H9 (cell line): ENCODE measurements at regions not wholly inside any gene's neighbourhood (a gene's known extent, or its start where the extent isn't known, plus 50 kb on each side); places are given as distances from the start of the nearest gene placed in this dataset.
A peak's percentile ranks its signal among the peaks of the same experiment; 100 is the strongest.

Source experiments
- DNase-seq: peaks from one replicate; pipeline ENCODE4 v3.0.0-alpha.2; 2017
- H2AFZ ChIP-seq: one replicate; pipeline ENCODE4 v1.6.1; 2013; ENCODE audit warnings: mild to moderate bottlenecking, low read length, control low read depth, moderate library complexity
- H2AK5ac ChIP-seq: 2 replicates; pipeline ENCODE4 v1.6.1; 2013; ENCODE audit warnings: low read length, control low read depth, mixed read lengths; ENCODE audit not compliant: insufficient read length
- H2BK120ac ChIP-seq: one replicate; pipeline ENCODE4 v1.6.1; 2013; ENCODE audit warnings: low read depth, mild to moderate bottlenecking, low read length, control low read depth, inconsistent platforms; ENCODE audit not compliant: poor library complexity, severe bottlenecking
- H2BK12ac ChIP-seq: 2 replicates; pipeline ENCODE4 v1.6.1; 2013; ENCODE audit warnings: low read length, control low read depth, mixed read lengths, low read depth; ENCODE audit not compliant: insufficient read length
- H2BK15ac ChIP-seq: 2 replicates; pipeline ENCODE4 v1.6.1; 2013; ENCODE audit warnings: low read depth, low read length, control low read depth
- H2BK20ac ChIP-seq: one replicate; pipeline ENCODE4 v1.6.1; 2013; ENCODE audit warnings: low read depth, mild to moderate bottlenecking, low read length, control low read depth, inconsistent platforms; ENCODE audit not compliant: poor library complexity, severe bottlenecking
- H2BK5ac ChIP-seq: 2 replicates; pipeline ENCODE4 v1.6.1; 2013; ENCODE audit warnings: low read length, control low read depth, mixed read lengths; ENCODE audit not compliant: insufficient read length
- H3K14ac ChIP-seq: 2 replicates; pipeline ENCODE4 v1.6.1; 2013; ENCODE audit warnings: low read length, control low read depth; ENCODE audit not compliant: insufficient read depth
- H3K18ac ChIP-seq: 2 replicates; pipeline ENCODE4 v1.6.1; 2013; ENCODE audit warnings: low read depth, mild to moderate bottlenecking, mixed read lengths, low read length, control low read depth; ENCODE audit not compliant: insufficient read length
- H3K23ac ChIP-seq: 2 replicates; pipeline ENCODE4 v1.6.1; 2013; ENCODE audit warnings: low read length, control low read depth, mixed read lengths, low read depth; ENCODE audit not compliant: insufficient read length
- H3K23me2 ChIP-seq: 2 replicates; pipeline ENCODE4 v1.6.1; 2013; ENCODE audit warnings: low read depth, mild to moderate bottlenecking, mixed read lengths, low read length, control low read depth; ENCODE audit not compliant: insufficient read length, poor library complexity, severe bottlenecking
- H3K27ac ChIP-seq: 2 replicates; pipeline ENCODE4 v1.5.1; 2013; ENCODE audit warnings: low read length, control low read depth, mixed read lengths, low read depth; ENCODE audit not compliant: insufficient read length
- H3K27me3 ChIP-seq: 2 replicates; pipeline ENCODE4 v1.6.1; 2013; ENCODE audit warnings: low read length, control low read depth, inconsistent platforms; ENCODE audit not compliant: insufficient read depth
- H3K4ac ChIP-seq: 2 replicates; pipeline ENCODE4 v1.6.1; 2013; ENCODE audit warnings: low read depth, mild to moderate bottlenecking, control low read depth, inconsistent platforms, low read length, moderate library complexity
- H3K4me1 ChIP-seq: 2 replicates; pipeline ENCODE4 v1.6.1; 2013; ENCODE audit warnings: low read length, control low read depth, inconsistent platforms; ENCODE audit not compliant: insufficient read depth
- H3K4me2 ChIP-seq: 2 replicates; pipeline ENCODE4 v1.6.1; 2013; ENCODE audit warnings: low read length, control low read depth, mixed read lengths; ENCODE audit not compliant: insufficient read length, insufficient read depth
- H3K56ac ChIP-seq: 2 replicates; pipeline ENCODE4 v1.6.1; 2013; ENCODE audit warnings: low read depth, mild to moderate bottlenecking, mixed read lengths, low read length, control low read depth; ENCODE audit not compliant: insufficient read length
- H3K79me1 ChIP-seq: 2 replicates; pipeline ENCODE4 v1.6.1; 2013; ENCODE audit warnings: low read depth, mild to moderate bottlenecking, moderate library complexity, low read length, control low read depth, inconsistent platforms; ENCODE audit not compliant: insufficient read depth, poor library complexity, severe bottlenecking
- H3K79me2 ChIP-seq: 2 replicates; pipeline ENCODE4 v1.6.1; 2013; ENCODE audit warnings: low read length, control low read depth, inconsistent platforms; ENCODE audit not compliant: insufficient read depth
- H3K9ac ChIP-seq: 2 replicates; pipeline ENCODE4 v1.6.1; 2013; ENCODE audit warnings: low read length, control low read depth, mixed read lengths; ENCODE audit not compliant: insufficient read length; ENCODE audit errors: extremely low read depth
- H3K9me3 ChIP-seq: one replicate; pipeline ENCODE4 v1.6.1; 2013; ENCODE audit warnings: low read depth, low read length, inconsistent platforms; ENCODE audit not compliant: control insufficient read depth
- H3T11ph ChIP-seq: one replicate; pipeline ENCODE4 v1.6.1; 2013; ENCODE audit warnings: mild to moderate bottlenecking, low read length, control low read depth, inconsistent platforms
- H4K20me1 ChIP-seq: one replicate; pipeline ENCODE4 v1.6.1; 2013; ENCODE audit not compliant: control insufficient read depth, insufficient read length, insufficient read depth
- H4K5ac ChIP-seq: 2 replicates; pipeline ENCODE4 v1.6.1; 2013; ENCODE audit warnings: low read depth, mild to moderate bottlenecking, mixed read lengths, low read length, control low read depth; ENCODE audit not compliant: insufficient read length
- H4K8ac ChIP-seq: replicated peaks from 2 replicates; pipeline ENCODE4 v1.6.1; 2013; ENCODE audit warnings: low read length, control low read depth, mixed read lengths, low read depth; ENCODE audit not compliant: insufficient read length
- H4K91ac ChIP-seq: 2 replicates; pipeline ENCODE4 v1.6.1; 2013; ENCODE audit warnings: low read depth, mild to moderate bottlenecking, moderate library complexity, mixed read lengths, low read length, control low read depth; ENCODE audit not compliant: insufficient read length
- H3K27ac Mint-ChIP-seq, 3 experiments: 2 replicates in 2 of 3; 3 replicates in 1 of 3; pipeline ENCODE4 v1.8.0; 2020 to 2021; ENCODE audit warnings: mixed read lengths in 3 of 3, mild to moderate bottlenecking in 1 of 3, moderate library complexity in 1 of 3
- H3K27me3 Mint-ChIP-seq: 2 replicates; pipeline ENCODE4 v1.8.0; 2021; ENCODE audit warnings: low read depth, mild to moderate bottlenecking, moderate library complexity, mixed read lengths
- H3K36me3 Mint-ChIP-seq, 3 experiments: 2 replicates in 2 of 3; 3 replicates in 1 of 3; pipeline ENCODE4 v1.8.0; 2020 to 2021; ENCODE audit warnings: low read depth in 3 of 3, mixed read lengths in 3 of 3; ENCODE audit not compliant: insufficient read depth in 1 of 3
- H3K4me1 Mint-ChIP-seq, 2 experiments: 2 replicates each; pipeline ENCODE4 v1.8.0; 2020; ENCODE audit warnings: mixed read lengths in 2 of 2
- H3K4me3 Mint-ChIP-seq, 2 experiments: 2 replicates in 1 of 2; 3 replicates in 1 of 2; pipeline ENCODE4 v1.8.0; 2020 to 2021; ENCODE audit warnings: mild to moderate bottlenecking in 2 of 2, mixed read lengths in 2 of 2, moderate library complexity in 1 of 2
- H3K9me3 Mint-ChIP-seq, 2 experiments: 2 replicates in 1 of 2; 3 replicates in 1 of 2; pipeline ENCODE4 v1.8.0; 2020; ENCODE audit warnings: mild to moderate bottlenecking in 2 of 2, mixed read lengths in 2 of 2, moderate library complexity in 1 of 2
- WGBS: extraction: QIAGEN DNeasy Blood & Tissue Kit; methylation state at CpG from one replicate; pipeline ENCODE4 v1.1.7; 2013; ENCODE audit warnings: missing lambda C conversion rate, low lambda C conversion rate, mixed read lengths; ENCODE audit not compliant: insufficient read length; ENCODE audit errors: extremely low coverage; 5-methylcytosine and 5-hydroxymethylcytosine counted together
- TF ChIP-seq, protein P1 (sequence below): fragments of 200-600 bp; sonication (generic); conservative IDR thresholded peaks from 3 replicates; pipeline ENCODE4 v1.8.0; 2021; ENCODE audit warnings: antibody characterized with exemption, mild to moderate bottlenecking

GRCh38 chr11:71151561-71151960 lies 100.8 kb downstream of the SHANK2 start:
- Mint-ChIP-seq H3K9me3 (no peaks in the 10 kb centered on the region; a peak in 2 of 5 replicates), H3K27ac (no peak overlapping the region)

More at GRCh38 chr11:71151561-71151960, 100.8 kb downstream of the SHANK2 start:
- Histone ChIP-seq H2BK20ac (no peak overlapping the region), H3K79me1 (no peaks in the 10 kb centered on the region), H3K4ac (no peak overlapping the region), H4K5ac (no peak overlapping the region), H3T11ph (no peak overlapping the region), H2AK5ac (no peak overlapping the region), H3K23ac (no peak overlapping the region), H4K20me1 (no peaks in the 10 kb centered on the region), H2BK15ac (no peak overlapping the region), H3K23me2 (no peaks in the 10 kb centered on the region), H3K9ac (no peak overlapping the region), H2BK12ac (no peak overlapping the region), H3K14ac (peak overlapping the region; percentile 63; the same call in 1 of the 2 replicates), H3K56ac (no peak overlapping the region), H2BK5ac (no peak overlapping the region), H3K79me2 (no peaks in the 10 kb centered on the region; the same call in 1 of the 2 replicates), H3K4me1 (no peaks in the 10 kb centered on the region; the same call in 1 of the 2 replicates), H3K27ac (no peak overlapping the region), H3K4me2 (no peak overlapping the region), H3K18ac (no peak overlapping the region), H4K8ac (no peak overlapping the region), H4K91ac (no peak overlapping the region), H2BK120ac (no peak overlapping the region), H2AFZ (no peak overlapping the region), H3K27me3 (no peaks in the 10 kb centered on the region), H3K9me3 (no peaks in the 10 kb centered on the region)
- Mint-ChIP-seq H3K4me1 (peaks cover 25 to 30% of the 10 kb centered on the region in 2 experiments), H3K36me3 (peaks cover 7 to 13% (median 10%) of the 10 kb centered on the region in 3 experiments; a peak in 6 of 7 replicates), H3K27me3 (peaks cover 13% of the 10 kb centered on the region), H3K4me3 (no peak overlapping the region)
- TF ChIP-seq, protein P1, sequence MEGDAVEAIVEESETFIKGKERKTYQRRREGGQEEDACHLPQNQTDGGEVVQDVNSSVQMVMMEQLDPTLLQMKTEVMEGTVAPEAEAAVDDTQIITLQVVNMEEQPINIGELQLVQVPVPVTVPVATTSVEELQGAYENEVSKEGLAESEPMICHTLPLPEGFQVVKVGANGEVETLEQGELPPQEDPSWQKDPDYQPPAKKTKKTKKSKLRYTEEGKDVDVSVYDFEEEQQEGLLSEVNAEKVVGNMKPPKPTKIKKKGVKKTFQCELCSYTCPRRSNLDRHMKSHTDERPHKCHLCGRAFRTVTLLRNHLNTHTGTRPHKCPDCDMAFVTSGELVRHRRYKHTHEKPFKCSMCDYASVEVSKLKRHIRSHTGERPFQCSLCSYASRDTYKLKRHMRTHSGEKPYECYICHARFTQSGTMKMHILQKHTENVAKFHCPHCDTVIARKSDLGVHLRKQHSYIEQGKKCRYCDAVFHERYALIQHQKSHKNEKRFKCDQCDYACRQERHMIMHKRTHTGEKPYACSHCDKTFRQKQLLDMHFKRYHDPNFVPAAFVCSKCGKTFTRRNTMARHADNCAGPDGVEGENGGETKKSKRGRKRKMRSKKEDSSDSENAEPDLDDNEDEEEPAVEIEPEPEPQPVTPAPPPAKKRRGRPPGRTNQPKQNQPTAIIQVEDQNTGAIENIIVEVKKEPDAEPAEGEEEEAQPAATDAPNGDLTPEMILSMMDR: no peak
- DNase-seq: no peak
- no CpG with 5 or more reads among the region's 14 CpGs for WGBS
